K562 (cell line): ENCODE measurements at regions not wholly inside any gene's neighbourhood (a gene's known extent, or its start where the extent isn't known, plus 50 kb on each side); places are given as distances from the start of the nearest gene placed in this dataset.

Experiments
- ATAC-seq: fragments of 200-7000 bp; cut with Tn5 transposase; 3 replicates; pipeline ENCODE4 v1.9.1; 2020; ENCODE audit warnings: moderate library complexity
- BruUV-seq: library from RNA; stranded (reverse); fragments of 400-500 nt; replicated peaks from 2 replicates; lab custom pipeline; 2021; lab: Mats Ljungman, UMichigan
- CTCF ChIA-PET: fragments of 300-600 bp; formaldehyde crosslinking; extraction: SDS; loops from one replicate; lab custom pipeline; 2021; ENCODE audit warnings: low intra/inter-chr PET ratio; lab: Yijun Ruan, JAX
- POLR2A ChIA-PET: fragments of 300-600, 350-650 bp; sonication (Branson Sonifier 250); formaldehyde crosslinking; extraction: SDS; loops from one replicate; lab custom pipeline; 2021; ENCODE audit warnings: antibody characterized with exemption, inconsistent platforms; lab: Yijun Ruan, JAX
- DNase-seq, 4 experiments: peaks; one replicate each; pipeline versions ENCODE4 v3.0.0 to v3.0.0-alpha.2; 2011 to 2018; ENCODE audit warnings: low spot score in 3 of 4, mixed read lengths in 3 of 4; ENCODE audit errors: extremely low read depth in 1 of 4
- FAIRE-seq: peaks from 2 replicates; lab custom pipeline; 2011; peaks lifted over from hg19 to GRCh38; lab: Jason Lieb, UNC
- H2AFZ ChIP-seq: 2 replicates; pipeline ENCODE4 v1.6.0; 2011; ENCODE audit warnings: low read depth, low read length, control low read depth, inconsistent platforms
- H3K27ac ChIP-seq: fragments of 200-600 bp; 3 replicates; pipeline ENCODE4 v1.8.0; 2011; ENCODE audit warnings: low read depth, mild to moderate bottlenecking, control low read depth, inconsistent platforms, low read length, moderate library complexity, mixed read lengths; ENCODE audit errors: extremely low read depth
- H3K27me3 ChIP-seq, 2 experiments: fragments of 300-600 bp in 1 of 2; 2 replicates in 1 of 2; 3 replicates in 1 of 2; pipeline versions ENCODE4 v1.6.0 to v1.8.0; 2011; ENCODE audit warnings: inconsistent platforms in 2 of 2, low read length in 2 of 2, mild to moderate bottlenecking in 1 of 2, mixed read lengths in 1 of 2, moderate library complexity in 1 of 2; ENCODE audit not compliant: control insufficient read depth in 2 of 2, insufficient read depth in 2 of 2
- H3K36me3 ChIP-seq: fragments of 300-600 bp; 3 replicates; pipeline ENCODE4 v1.8.0; 2011; ENCODE audit warnings: mild to moderate bottlenecking, low read length, inconsistent platforms; ENCODE audit not compliant: control insufficient read depth, insufficient read depth
- H3K4me1 ChIP-seq, 2 experiments: fragments of 200-600 bp in 1 of 2; replicated peaks in 1 of 2; 2 replicates in 1 of 2; 3 replicates in 1 of 2; pipeline versions ENCODE4 v1.5.1 to v1.8.0; 2011; ENCODE audit warnings: inconsistent platforms in 2 of 2, low read length in 2 of 2, mild to moderate bottlenecking in 1 of 2, mixed read lengths in 1 of 2, moderate library complexity in 1 of 2; ENCODE audit not compliant: control insufficient read depth in 2 of 2, insufficient read depth in 2 of 2
- H3K4me2 ChIP-seq: 2 replicates; pipeline ENCODE4 v1.6.1; 2011; ENCODE audit warnings: low read length, control low read depth, inconsistent platforms, mixed read lengths; ENCODE audit not compliant: insufficient read depth
- H3K4me3 ChIP-seq: fragments of 200-600 bp; sonication (generic), shearing (Covaris generic); 2 replicates; pipeline ENCODE4 v1.5.1; 2016; ENCODE audit warnings: control low read depth, inconsistent platforms
- H3K79me2 ChIP-seq: fragments of 200-600 bp; 3 replicates; pipeline ENCODE4 v1.8.0; 2011; ENCODE audit warnings: low read length, inconsistent platforms; ENCODE audit not compliant: control insufficient read depth, insufficient read depth
- H3K9ac ChIP-seq, 2 experiments: 2 replicates each; pipeline versions ENCODE4 v1.6.0 to v1.6.1; 2011; ENCODE audit warnings: low read depth in 2 of 2, low read length in 2 of 2, control low read depth in 1 of 2, inconsistent platforms in 1 of 2, mild to moderate bottlenecking in 1 of 2, mixed read lengths in 1 of 2; ENCODE audit not compliant: insufficient read depth in 1 of 2
- H3K9me1 ChIP-seq: one replicate; pipeline ENCODE4 v1.6.0; 2011; ENCODE audit warnings: inconsistent platforms, mild to moderate bottlenecking, low read length, moderate library complexity; ENCODE audit not compliant: control insufficient read depth, insufficient read depth
- H3K9me3 ChIP-seq: replicated peaks from 2 replicates; pipeline ENCODE4 v1.5.1; 2011; ENCODE audit warnings: low read depth, low read length, inconsistent platforms; ENCODE audit not compliant: control insufficient read depth, insufficient read depth
- H4K20me1 ChIP-seq: replicated peaks from 2 replicates; pipeline ENCODE4 v1.6.1; 2011; ENCODE audit warnings: low read length, inconsistent platforms, mixed read lengths; ENCODE audit not compliant: control insufficient read depth, insufficient read depth
- CHD4 ChIP-seq: fragments of 200-600 bp; sonication (generic); IDR thresholded peaks from 3 replicates; pipeline ENCODE4 v1.6.1; 2012; ENCODE audit warnings: low read depth, mild to moderate bottlenecking, mixed read lengths, low read length, inconsistent platforms; ENCODE audit not compliant: insufficient read depth, insufficient replicate concordance, poor library complexity, severe bottlenecking
- MITF ChIP-seq: IDR thresholded peaks from 2 replicates; pipeline ENCODE4 v1.6.1; 2014; ENCODE audit warnings: antibody characterized with exemption
- RNF2 ChIP-seq: sonication (generic); IDR thresholded peaks from 2 replicates; pipeline ENCODE4 v1.6.1; 2016
- SOX6 ChIP-seq: fragments of 450-650 bp; IDR thresholded peaks from 2 replicates; pipeline ENCODE4 v1.6.1; 2014; ENCODE audit warnings: mild to moderate bottlenecking
- TCFL5 ChIP-seq: fragments of 250-450 bp; sonication (Bioruptor Pico); conservative IDR thresholded peaks from 2 replicates; pipeline ENCODE4 v1.6.1; 2021; ENCODE audit warnings: mild to moderate bottlenecking, moderate library complexity, matching md5 sums
- XRCC3 ChIP-seq: fragments of 450-650 bp; IDR thresholded peaks from 2 replicates; pipeline ENCODE4 v1.6.1; 2017; ENCODE audit warnings: mild to moderate bottlenecking, moderate library complexity
- WGBS: fragments of 100-300 bp; shearing (Covaris generic); methylation state at CpG from one replicate; pipeline ENCODE4 v1.1.6; 2016; ENCODE audit warnings: low coverage, mixed read lengths; ENCODE audit not compliant: insufficient coverage; ENCODE audit errors: missing lambda C conversion rate; 5-methylcytosine and 5-hydroxymethylcytosine counted together
- in situ Hi-C: fragments of 300-500 bp; cut with MboI; formaldehyde crosslinking; loops from 4 replicates; pipeline ENCODE4 v1.15.0; 2018; ENCODE audit warnings: inconsistent platforms, mixed read lengths
- intact Hi-C: fragments of 100-400 bp; cut with micrococcal nuclease; formaldehyde crosslinking; loops from 2 replicates; pipeline ENCODE4 v1.14.2; 2022

GRCh38 chr22:49169074-49169744 lies 658.5 kb downstream of the BRD1 start:
- H3K4me3 ChIP-seq, result no peak overlapping the region
- no TSS peak for BruUV-seq
- no peaks in the 10 kb centered on the region for H4K20me1 ChIP-seq
- H3K9me3 ChIP-seq, result no peaks in the 10 kb centered on the region
- no peak overlapping the region for H3K27ac ChIP-seq
- intact Hi-C loops, result no loop called here
- no peak for FAIRE-seq
- ChIA-PET CTCF (no interaction called here), POLR2A (no interaction called here)
- ATAC-seq, result no peak
- no peak for DNase-seq
- no peaks in the 10 kb centered on the region for H3K4me1 ChIP-seq
- no peaks in the 10 kb centered on the region for H3K79me2 ChIP-seq
- no peaks in the 10 kb centered on the region; a peak in 1 of 5 replicates for H3K27me3 ChIP-seq
- TF ChIP-seq CHD4, result no peak
- no peak for TF ChIP-seq XRCC3
- no peak for TF ChIP-seq RNF2
- no peak for TF ChIP-seq TCFL5 (CRISPR knock-in tag)
- no peak for TF ChIP-seq MITF
- no peak for TF ChIP-seq SOX6
- no peaks in the 10 kb centered on the region for H3K9me1 ChIP-seq
- H3K4me2 ChIP-seq, result no peak overlapping the region
- no peak overlapping the region for H3K9ac ChIP-seq
- in situ Hi-C loops, result no loop called here
- H2AFZ ChIP-seq, result no peak overlapping the region
- H3K36me3 ChIP-seq, result no peaks in the 10 kb centered on the region
- 1% methylated on average over 13 of the region's 16 CpGs for WGBS
